Suppressor macrophage treated with lipopolysaccharide for 1 hour (primary cell): ENCODE measurements at regions not wholly inside any gene's neighbourhood (a gene's known extent, or its start where the extent isn't known, plus 50 kb on each side); places are given as distances from the start of the nearest gene placed in this dataset.

ENCODE experiments used
- DNase-seq, 3 donors: peaks; one replicate each; pipeline ENCODE4 v3.0.0-alpha.2; 2020 to 2022

- no peak for DNase-seq
Observed at GRCh38 chr13:22562116-22562515, 618.7 kb upstream of the SGCG start.

GRCh38 chr13:22563272-22563671 is 617.5 kb upstream of the SGCG start:
- DNase-seq: no peak

- DNase-seq: no peak
Observed at GRCh38 chr13:22569811-22570210, 611.0 kb upstream of the SGCG start.

- DNase-seq: no peak
Observed at GRCh38 chr13:22589880-22590279, 590.9 kb upstream of the SGCG start.

GRCh38 chr13:22592515-22592914 is 588.3 kb upstream of the SGCG start:
- no peak for DNase-seq

GRCh38 chr13:22594041-22594440 is 586.7 kb upstream of the SGCG start:
- no peak for DNase-seq

- DNase-seq: no peak
Observed at GRCh38 chr13:22596171-22596863, 584.5 kb upstream of the SGCG start.

- DNase-seq: no peak
Observed at GRCh38 chr13:22599156-22599555, 581.6 kb upstream of the SGCG start.

- DNase-seq: no peak
Observed at GRCh38 chr13:22618002-22618401, 562.8 kb upstream of the SGCG start.

- DNase-seq: no peak
Observed at GRCh38 chr13:22625691-22626090, 555.1 kb upstream of the SGCG start.

GRCh38 chr13:22629374-22629773 is 551.4 kb upstream of the SGCG start:
- DNase-seq: no peak

GRCh38 chr13:22642088-22642487 is 538.7 kb upstream of the SGCG start:
- no peak for DNase-seq

GRCh38 chr13:22644941-22645340 is 535.8 kb upstream of the SGCG start:
- DNase-seq: no peak

- DNase-seq: no peak
Observed at GRCh38 chr13:22647156-22647850, 533.5 kb upstream of the SGCG start.

- no peak for DNase-seq
Observed at GRCh38 chr13:22648320-22648801, 532.4 kb upstream of the SGCG start.

GRCh38 chr13:22652796-22653195 is 528.0 kb upstream of the SGCG start:
- DNase-seq: no peak

- DNase-seq: no peak
Observed at GRCh38 chr13:22653866-22654265, 526.9 kb upstream of the SGCG start.

GRCh38 chr13:22655106-22655852 is 525.5 kb upstream of the SGCG start:
- DNase-seq: no peak

GRCh38 chr13:22662771-22663170 is 518.0 kb upstream of the SGCG start:
- DNase-seq: no peak

GRCh38 chr13:22665506-22665905 is 515.3 kb upstream of the SGCG start:
- DNase-seq: no peak

- DNase-seq: no peak
Observed at GRCh38 chr13:22690756-22691155, 490.0 kb upstream of the SGCG start.

- DNase-seq: no peak
Observed at GRCh38 chr13:22693691-22694090, 487.1 kb upstream of the SGCG start.

- no peak for DNase-seq
Observed at GRCh38 chr13:22696433-22696832, 484.3 kb upstream of the SGCG start.

- no peak for DNase-seq
Observed at GRCh38 chr13:22698467-22698866, 482.3 kb upstream of the SGCG start.
